ENCODE measurements at regions not wholly inside any gene's neighbourhood (a gene's known extent, or its start where the extent isn't known, plus 50 kb on each side); places are given as distances from the start of the nearest gene placed in this dataset.

- intact Hi-C loops (cut with micrococcal nuclease; ENCODE audit: unreplicated experiment) (no loop called here), in situ Hi-C loops (cut with MboI) (no loop called here)
- H3K27me3 ChIP-seq (replicated peaks in 1 of 2; ENCODE audit: control insufficient read depth in 2 of 2, insufficient read depth in 2 of 2, low read length in 1 of 2) = no peaks in the 10 kb centered on the region
- no TSS peak for BruUV-seq (replicated peaks)
- H3K4me2 ChIP-seq (ENCODE audit: control insufficient read depth, insufficient read depth) = no peak overlapping the region
- ChIA-PET POLR2A (no interaction called here), CTCF (no interaction called here), RAD21 (ENCODE audit: unreplicated experiment) (no interaction called here), SMC1A (ENCODE audit: uncharacterized antibody, unreplicated experiment) (no interaction called here)
- H3K4me3 ChIP-seq = no peak overlapping the region
- H3K4me1 ChIP-seq (ENCODE audit: control insufficient read depth, insufficient read depth, low read length) = no peaks in the 10 kb centered on the region
- TF ChIP-seq CHD2 (IDR thresholded peaks at IDR 0.05; ENCODE audit: borderline replicate concordance, low read depth, low read length) = no peak
- no peak overlapping the region for H2AFZ ChIP-seq (ENCODE audit: control insufficient read depth, low read depth, low read length)
- no peaks in the 10 kb centered on the region for H3K36me3 ChIP-seq (ENCODE audit: control insufficient read depth in 2 of 2, insufficient read depth in 2 of 2, low read length in 1 of 2)
- H3K79me2 ChIP-seq (ENCODE audit: control insufficient read depth, insufficient read depth, low read length) = no peaks in the 10 kb centered on the region
- H3K27ac ChIP-seq (ENCODE audit: control insufficient read depth, insufficient read depth) = no peak overlapping the region
- ATAC-seq = no peak
- no peak for DNase-seq (ENCODE audit: low read depth, low spot score)
- no peaks in the 10 kb centered on the region for H4K20me1 ChIP-seq (ENCODE audit: control insufficient read depth, insufficient read depth)
- 5% methylated on average over 4 of the region's 4 CpGs for WGBS (ENCODE audit: insufficient coverage, insufficient replicate concordance, low lambda C conversion rate, missing lambda C conversion rate)
- no peak overlapping the region for H3K9ac ChIP-seq (ENCODE audit: control insufficient read depth, insufficient read depth, low read length)
- H3K9me3 ChIP-seq (replicated peaks; ENCODE audit: control insufficient read depth, insufficient read depth, low read length) = no peaks in the 10 kb centered on the region
- FAIRE-seq = no peak
Observed at GRCh38 chr18:39655341-39655740, 2089.7 kb upstream of the CELF4 start.

- H3K27ac ChIP-seq (ENCODE audit: control insufficient read depth, insufficient read depth) = no peak overlapping the region
- in situ Hi-C loops (cut with MboI) (no loop called here), intact Hi-C loops (cut with micrococcal nuclease; ENCODE audit: unreplicated experiment) (no loop called here)
- FAIRE-seq = no peak
- BruUV-seq (replicated peaks) = no TSS peak
- no peak overlapping the region for H3K9ac ChIP-seq (ENCODE audit: control insufficient read depth, insufficient read depth, low read length)
- H4K20me1 ChIP-seq (ENCODE audit: control insufficient read depth, insufficient read depth) = no peaks in the 10 kb centered on the region
- H3K4me3 ChIP-seq = no peak overlapping the region
- ChIA-PET RAD21 (ENCODE audit: unreplicated experiment) (no interaction called here), SMC1A (ENCODE audit: uncharacterized antibody, unreplicated experiment) (no interaction called here), POLR2A (no interaction called here), CTCF (no interaction called here)
- no peak overlapping the region for H2AFZ ChIP-seq (ENCODE audit: control insufficient read depth, low read depth, low read length)
- no peak overlapping the region for H3K4me2 ChIP-seq (ENCODE audit: control insufficient read depth, insufficient read depth)
- no peaks in the 10 kb centered on the region for H3K79me2 ChIP-seq (ENCODE audit: control insufficient read depth, insufficient read depth, low read length)
- no peaks in the 10 kb centered on the region for H3K27me3 ChIP-seq (replicated peaks in 1 of 2; ENCODE audit: control insufficient read depth in 2 of 2, insufficient read depth in 2 of 2, low read length in 1 of 2)
- H3K9me3 ChIP-seq (replicated peaks; ENCODE audit: control insufficient read depth, insufficient read depth, low read length) = no peaks in the 10 kb centered on the region
- ATAC-seq = no peak
- no peak for DNase-seq (ENCODE audit: low read depth, low spot score)
- H3K4me1 ChIP-seq (ENCODE audit: control insufficient read depth, insufficient read depth, low read length) = no peaks in the 10 kb centered on the region
- H3K36me3 ChIP-seq (ENCODE audit: control insufficient read depth in 2 of 2, insufficient read depth in 2 of 2, low read length in 1 of 2) = no peaks in the 10 kb centered on the region
- 19% methylated on average over 2 of the region's 2 CpGs for WGBS (ENCODE audit: insufficient coverage, insufficient replicate concordance, low lambda C conversion rate, missing lambda C conversion rate)
- no peak for TF ChIP-seq IRF4 (IDR thresholded peaks at IDR 0.05; ENCODE audit: low read depth, low read length)
- TF ChIP-seq POLR2A (IDR thresholded peaks at IDR 0.05; ENCODE audit: low read depth, low read length) = no peak
- no peak for TF ChIP-seq CHD2 (IDR thresholded peaks at IDR 0.05; ENCODE audit: borderline replicate concordance, low read depth, low read length)
- no peak for TF ChIP-seq ZNF592 (IDR thresholded peaks at IDR 0.05)
- no peak for TF ChIP-seq TCF12 (IDR thresholded peaks at IDR 0.05; ENCODE audit: low read depth, low read length)
- no peak for TF ChIP-seq ZNF207 (IDR thresholded peaks at IDR 0.05; ENCODE audit: borderline replicate concordance)
- no peak for TF ChIP-seq CEBPZ (IDR thresholded peaks at IDR 0.05; ENCODE audit: low read depth, low read length)
- no peak for TF ChIP-seq NBN (IDR thresholded peaks at IDR 0.05)
- no peak for TF ChIP-seq MAX (IDR thresholded peaks at IDR 0.05; ENCODE audit: low read depth, low read length)
- TF ChIP-seq ATF7 (IDR thresholded peaks at IDR 0.05; ENCODE audit: low read depth) = no peak
- TF ChIP-seq MTA3 (IDR thresholded peaks at IDR 0.05; ENCODE audit: borderline replicate concordance, low read length) = no peak
- no peak for TF ChIP-seq POU2F2 (IDR thresholded peaks at IDR 0.05; ENCODE audit: borderline replicate concordance, low read depth, low read length)
Observed at GRCh38 chr18:39653221-39653620, 2087.6 kb upstream of the CELF4 start.

Data from GM12878 (cell line).